ENCODE measurements at regions not wholly inside any gene's neighbourhood (a gene's known extent, or its start where the extent isn't known, plus 50 kb on each side); places are given as distances from the start of the nearest gene placed in this dataset.

GRCh38 chr20:52331655-52332054 is 140.1 kb upstream of the ZFP64 start:
- TF ChIP-seq CTCF (conservative IDR thresholded peaks at IDR 0.05; ENCODE audit: low read depth, low read length): no peak
- no peak for TF ChIP-seq EZH2 (IDR thresholded peaks at IDR 0.05; ENCODE audit: borderline replicate concordance, low read depth, low read length, poor library complexity, severe bottlenecking)
